ENCODE measurements at regions not wholly inside any gene's neighbourhood (a gene's known extent, or its start where the extent isn't known, plus 50 kb on each side); places are given as distances from the start of the nearest gene placed in this dataset.
A peak's percentile ranks its signal among the peaks of the same experiment; 100 is the strongest.
"Not testable (repeated sequence)": the region's sequence is repeated elsewhere in the genome, so short reads cannot be mapped to it uniquely, and the experiment has no call there.

DNA sequence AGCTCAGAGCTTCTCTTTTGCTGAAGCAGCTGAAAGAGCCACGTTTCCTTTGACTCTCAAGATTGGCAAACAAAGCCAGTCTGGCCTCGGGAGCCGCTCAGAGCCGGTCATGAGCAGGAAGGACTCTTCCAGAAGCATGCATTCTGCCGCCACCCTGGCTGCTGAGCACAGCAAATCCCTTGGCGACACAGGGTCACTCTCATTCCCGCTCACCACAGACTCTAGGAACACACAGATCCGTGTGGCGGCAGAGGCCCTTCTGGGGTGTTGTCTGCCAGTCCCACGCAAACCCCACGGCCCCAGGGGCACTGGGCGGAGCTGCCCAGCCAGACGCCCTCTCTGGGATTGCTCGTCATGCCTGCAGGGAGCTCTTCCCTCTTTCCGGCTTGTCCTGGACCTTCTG lies 157.0 kb downstream of the C16orf95 start:
- no peak overlapping the region for H3K4me3 Mint-ChIP-seq

DNA sequence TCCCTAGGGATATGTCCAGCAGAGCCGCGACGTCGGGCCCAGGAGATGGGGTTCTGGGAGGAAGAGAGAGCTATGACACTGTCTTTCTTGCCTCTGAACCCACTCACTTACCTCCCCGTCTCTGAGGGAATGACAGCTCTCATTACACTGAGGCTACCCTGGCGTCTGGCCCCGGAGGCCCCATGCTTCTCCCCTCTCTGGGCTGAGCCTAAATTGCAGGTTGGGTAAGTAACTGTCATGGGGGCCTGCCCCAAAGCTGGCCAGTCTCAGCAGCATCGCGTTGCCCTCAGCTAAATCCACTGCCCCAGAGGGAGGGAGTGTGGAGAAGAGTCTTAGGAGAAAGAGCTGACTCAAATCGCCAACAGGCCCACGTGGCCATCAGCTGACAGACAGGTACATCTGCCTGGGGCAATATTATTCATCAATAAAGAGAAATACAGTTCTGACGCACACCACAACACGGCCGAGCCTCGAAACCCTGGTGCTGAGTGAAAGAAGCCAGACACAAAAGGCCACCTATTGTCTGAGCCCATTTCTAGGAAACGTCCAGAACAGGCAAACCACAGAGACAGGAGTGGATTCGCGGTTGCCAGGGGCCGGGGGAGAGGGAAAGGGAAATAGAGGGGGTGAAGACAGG lies 156.4 kb downstream of the C16orf95 start:
- Mint-ChIP-seq H3K4me1 (peaks cover 0 to 2% (median 0%) of the 10 kb centered on the region in 4 donors), H3K36me3 (no peaks in the 10 kb centered on the region), H3K27me3 (peaks cover 2 to 15% (median 2%) of the 10 kb centered on the region in 5 donors), H3K4me3 (no peak overlapping the region), H3K9me3 (peaks cover 0 to 10% (median 0%) of the 10 kb centered on the region in 9 donors), H3K27ac (no peak overlapping the region)
- POLR2A ChIA-PET, result no interaction called here
- ATAC-seq (no peak), DNase-seq (no peak)

More for the DNA sequence above, 157.0 kb downstream of the C16orf95 start:
- POLR2A ChIA-PET, result no interaction called here
- no peak for DNase-seq
- Mint-ChIP-seq H3K4me1 (peaks cover 0 to 2% (median 0%) of the 10 kb centered on the region in 4 donors), H3K36me3 (no peaks in the 10 kb centered on the region), H3K9me3 (peaks cover 0 to 10% (median 0%) of the 10 kb centered on the region in 9 donors), H3K27me3 (peaks cover 2 to 15% (median 6%) of the 10 kb centered on the region in 5 donors), H3K27ac (no peak overlapping the region)
- no peak for ATAC-seq

DNA sequence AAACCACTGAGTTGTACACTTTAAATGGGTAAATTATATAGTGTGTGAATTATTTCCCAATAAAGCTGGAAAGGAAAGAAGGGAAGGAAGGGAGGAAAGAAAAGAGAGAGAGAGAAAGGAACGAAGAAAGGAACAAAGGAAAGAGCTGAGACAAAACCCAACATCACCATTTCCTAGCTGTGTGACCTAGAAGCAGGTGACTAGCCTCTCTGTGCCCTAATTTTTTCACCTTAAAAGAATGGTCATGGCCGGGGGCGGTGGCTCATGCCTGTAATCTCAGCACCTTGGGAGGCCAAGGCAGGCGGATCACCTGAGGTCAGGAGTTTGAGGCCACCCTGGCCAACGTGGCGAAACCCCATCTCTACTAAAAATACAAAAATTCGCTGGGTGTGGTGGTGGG lies 155.8 kb downstream of the C16orf95 start:
- not testable (repeated sequence) for H3K36me3 Mint-ChIP-seq, ATAC-seq, H3K4me1 Mint-ChIP-seq, H3K27ac Mint-ChIP-seq, H3K4me3 Mint-ChIP-seq, DNase-seq
- POLR2A ChIA-PET, result interaction anchor here (0.6 kb wide), 1 partner anchor 586 kb away, joined by 3 read pairs; no protein-coding TSS in a partner anchor
- Mint-ChIP-seq H3K27me3 (peaks cover 0 to 15% (median 2%) of the 10 kb centered on the region in 5 donors), H3K9me3 (peaks cover 0 to 10% (median 0%) of the 10 kb centered on the region in 9 donors)

DNA sequence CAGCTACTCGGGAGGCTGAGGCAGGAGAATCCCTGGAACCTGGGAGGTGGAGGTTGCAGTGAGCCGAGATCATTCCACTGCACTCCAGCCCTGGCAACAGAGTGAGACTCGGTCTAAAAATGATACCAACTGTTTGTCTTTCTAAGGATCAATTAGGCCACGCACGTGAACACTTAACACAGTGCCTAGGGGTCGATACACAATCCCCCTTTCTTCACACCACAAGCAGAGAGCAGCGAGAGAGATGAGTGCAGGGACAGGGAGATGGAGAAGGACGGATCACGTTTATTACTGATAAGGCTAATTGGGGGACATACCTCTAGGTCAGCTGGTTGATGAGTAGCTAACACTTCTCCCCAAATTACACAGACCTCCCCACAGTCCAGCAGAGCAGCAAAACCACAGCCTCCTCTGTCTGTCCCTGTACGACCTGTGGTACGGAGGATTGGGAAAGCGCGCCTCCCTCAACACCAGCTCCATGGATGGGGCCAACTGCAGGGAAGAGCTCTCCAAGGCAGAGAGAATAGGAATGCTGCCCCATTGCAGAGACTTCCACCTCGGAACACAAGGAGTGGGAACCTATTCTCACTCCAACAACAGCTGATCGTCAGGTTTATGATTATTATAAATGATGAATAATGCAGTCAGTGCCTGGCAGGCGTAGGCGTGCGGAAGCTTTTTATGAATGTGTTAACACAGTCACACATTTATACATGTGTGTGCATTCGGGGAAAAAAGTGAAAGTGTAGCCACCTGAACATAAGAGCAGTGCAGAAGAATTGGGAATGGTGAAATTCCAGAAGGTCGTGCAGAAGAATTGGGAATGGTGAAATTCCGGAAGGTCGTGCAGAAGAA lies 155.1 kb downstream of the C16orf95 start:
- ATAC-seq (no peak), DNase-seq (peak in 2 of 10 donors; percentile 6 to 7)
- peak overlapping the region in 2 of 10 donors; percentile 14 to 83 for H3K27ac Mint-ChIP-seq

DNA sequence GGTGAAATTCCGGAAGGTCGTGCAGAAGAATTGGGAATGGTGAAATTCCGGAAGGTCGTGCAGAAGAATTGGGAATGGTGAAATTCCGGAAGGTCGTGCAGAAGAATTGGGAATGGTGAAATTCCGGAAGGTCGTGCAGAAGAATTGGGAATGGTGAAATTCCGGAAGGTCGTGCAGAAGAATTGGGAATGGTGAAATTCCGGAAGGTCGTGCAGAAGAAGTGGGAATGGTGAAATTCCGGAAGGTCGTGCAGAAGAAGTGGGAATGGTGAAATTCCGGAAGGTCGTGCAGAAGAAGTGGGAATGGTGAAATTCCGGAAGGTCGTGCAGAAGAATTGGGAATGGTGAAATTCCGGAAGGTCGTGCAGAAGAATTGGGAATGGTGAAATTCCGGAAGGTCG lies 154.4 kb downstream of the C16orf95 start:
- peaks cover 0 to 15% (median 2%) of the 10 kb centered on the region in 5 donors for H3K27me3 Mint-ChIP-seq
- H3K36me3 Mint-ChIP-seq, H3K4me1 Mint-ChIP-seq, H3K4me3 Mint-ChIP-seq, DNase-seq, ATAC-seq, POLR2A ChIA-PET: not testable (repeated sequence)
- peaks cover 0 to 20% (median 3%) of the 10 kb centered on the region in 9 donors for H3K9me3 Mint-ChIP-seq
- H3K27ac Mint-ChIP-seq, result peak overlapping the region in 1 of 10 donors; percentile 14

More for the DNA sequence above, 155.1 kb downstream of the C16orf95 start:
- Mint-ChIP-seq H3K27me3 (peaks cover 0 to 15% (median 2%) of the 10 kb centered on the region in 5 donors), H3K9me3 (peaks cover 0 to 15% (median under 1%) of the 10 kb centered on the region in 9 donors), H3K36me3 (no peaks in the 10 kb centered on the region), H3K4me1 (peaks cover 0 to 2% (median 0%) of the 10 kb centered on the region in 4 donors), H3K4me3 (no peak overlapping the region)
- POLR2A ChIA-PET, result interaction anchor here (0.6 kb wide), 1 partner anchor 586 kb away, joined by 3 read pairs; no protein-coding TSS in a partner anchor

DNA sequence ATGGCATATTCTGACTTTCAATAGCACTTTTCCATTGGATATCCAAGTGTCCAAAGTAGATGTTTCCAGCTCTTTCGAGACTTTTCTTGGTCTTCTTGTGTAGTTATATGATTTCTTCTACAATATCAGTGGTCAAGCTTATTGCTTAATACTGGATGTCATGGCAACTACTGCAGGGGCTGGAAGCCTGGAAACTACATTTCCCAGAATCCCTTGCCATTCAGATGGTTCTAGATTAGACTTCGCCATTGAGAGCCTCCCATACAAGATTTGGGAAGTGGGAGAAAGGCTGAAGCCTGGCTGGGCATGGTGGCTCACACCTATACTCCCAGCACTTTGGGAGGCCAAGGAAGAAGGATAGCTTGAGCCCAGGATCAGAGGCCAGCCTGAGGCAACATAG lies 153.6 kb downstream of the C16orf95 start:
- peaks cover 0 to 20% (median 4%) of the 10 kb centered on the region in 9 donors for H3K9me3 Mint-ChIP-seq
- no peaks in the 10 kb centered on the region for H3K36me3 Mint-ChIP-seq
- H3K4me3 Mint-ChIP-seq, result no peak overlapping the region
- POLR2A ChIA-PET, result no interaction called here
- peaks cover 0 to 2% (median 0%) of the 10 kb centered on the region in 4 donors for H3K4me1 Mint-ChIP-seq
- DNase-seq (peak in 1 of 10 donors; percentile 6), ATAC-seq (no peak)
- H3K27ac Mint-ChIP-seq, result no peak overlapping the region
- H3K27me3 Mint-ChIP-seq, result peaks cover 0 to 15% (median 2%) of the 10 kb centered on the region in 5 donors

DNA sequence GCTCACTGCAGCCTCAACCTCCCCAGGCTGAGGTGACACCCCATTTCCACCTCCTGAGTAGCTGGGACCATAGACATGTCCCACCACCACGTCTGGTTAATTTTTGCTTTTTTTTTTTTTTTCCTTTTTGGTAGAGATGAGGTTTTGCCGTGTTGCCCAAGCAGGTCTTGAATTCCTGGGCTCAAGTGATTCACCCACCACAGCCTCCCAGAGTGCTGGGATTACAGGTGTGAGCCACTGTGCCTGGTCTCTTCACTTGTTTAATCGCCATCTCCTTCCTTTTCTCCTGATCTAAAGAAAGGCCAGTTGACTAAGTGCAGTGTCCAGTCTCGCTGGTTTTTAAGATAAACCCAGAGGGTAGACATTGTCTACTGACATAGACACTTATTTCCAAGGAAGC lies 152.0 kb downstream of the C16orf95 start:
- POLR2A ChIA-PET, result no interaction called here

DNA sequence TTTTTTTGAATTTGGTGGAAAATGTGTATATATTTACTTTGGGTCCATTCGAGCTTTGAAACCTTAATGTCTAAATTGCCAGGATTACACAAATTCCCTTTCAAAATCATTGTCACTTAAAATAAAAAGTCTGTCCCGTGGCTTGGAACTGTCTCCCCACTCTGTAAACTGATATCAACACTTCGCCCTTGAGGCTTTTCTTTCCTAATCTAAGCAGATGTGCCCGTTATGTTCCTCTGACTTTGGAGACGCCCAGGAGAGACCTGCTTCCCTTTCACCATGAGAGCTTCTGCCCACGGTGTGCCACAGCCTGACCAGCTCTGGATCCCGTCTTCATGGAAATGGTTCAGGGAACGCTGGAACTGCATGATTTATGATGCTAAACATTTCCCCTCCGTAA lies 151.3 kb downstream of the C16orf95 start:
- no peak overlapping the region for H3K27ac Mint-ChIP-seq
- ATAC-seq, result no peak
- H3K36me3 Mint-ChIP-seq, result no peaks in the 10 kb centered on the region
- no peak overlapping the region for H3K4me3 Mint-ChIP-seq
- H3K9me3 Mint-ChIP-seq, result peaks cover 0 to 20% (median 4%) of the 10 kb centered on the region in 9 donors
- DNase-seq, result no peak
- peaks cover 0 to 2% (median 0%) of the 10 kb centered on the region in 4 donors for H3K4me1 Mint-ChIP-seq
- H3K27me3 Mint-ChIP-seq, result peaks cover 0 to 6% (median 3%) of the 10 kb centered on the region in 5 donors
- POLR2A ChIA-PET, result no interaction called here

More for the DNA sequence above, 152.0 kb downstream of the C16orf95 start:
- peaks cover 0 to 14% (median 2%) of the 10 kb centered on the region in 5 donors for H3K27me3 Mint-ChIP-seq
- ATAC-seq (no peak), DNase-seq (no peak)
- H3K4me1 Mint-ChIP-seq, result peaks cover 0 to 2% (median 0%) of the 10 kb centered on the region in 4 donors
- no peak overlapping the region for H3K4me3 Mint-ChIP-seq
- peaks cover 0 to 20% (median 4%) of the 10 kb centered on the region in 9 donors for H3K9me3 Mint-ChIP-seq
- no peaks in the 10 kb centered on the region for H3K36me3 Mint-ChIP-seq
- H3K27ac Mint-ChIP-seq, result no peak overlapping the region

DNA sequence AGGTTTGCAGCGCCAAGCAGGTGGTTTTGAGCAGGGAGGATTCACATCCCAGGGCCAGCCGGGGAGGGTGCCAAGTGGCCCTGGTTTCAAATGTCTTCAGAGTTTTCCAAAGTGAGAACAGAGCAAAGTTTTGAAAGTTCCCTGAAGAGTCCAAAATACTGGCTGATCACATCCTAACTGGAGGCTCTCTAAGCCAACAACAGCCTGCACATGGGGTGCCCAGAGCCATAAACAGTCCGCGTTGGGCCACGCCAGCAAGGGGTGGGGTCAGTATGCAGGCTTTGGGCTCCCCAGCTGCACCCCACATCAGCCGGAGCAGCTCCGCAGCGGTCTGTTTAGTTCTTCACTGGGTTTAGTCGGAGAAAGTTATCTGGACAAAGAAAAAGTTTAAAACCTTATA lies 150.9 kb downstream of the C16orf95 start:
- DNase-seq, result no peak
- POLR2A ChIA-PET, result no interaction called here
- Mint-ChIP-seq H3K27me3 (peaks cover 0 to 4% (median 2%) of the 10 kb centered on the region in 5 donors), H3K36me3 (no peaks in the 10 kb centered on the region), H3K4me3 (no peak overlapping the region), H3K9me3 (peaks cover 0 to 20% (median 4%) of the 10 kb centered on the region in 9 donors), H3K4me1 (peaks cover 0 to 2% (median 0%) of the 10 kb centered on the region in 4 donors), H3K27ac (no peak overlapping the region)
- no peak for ATAC-seq

DNA sequence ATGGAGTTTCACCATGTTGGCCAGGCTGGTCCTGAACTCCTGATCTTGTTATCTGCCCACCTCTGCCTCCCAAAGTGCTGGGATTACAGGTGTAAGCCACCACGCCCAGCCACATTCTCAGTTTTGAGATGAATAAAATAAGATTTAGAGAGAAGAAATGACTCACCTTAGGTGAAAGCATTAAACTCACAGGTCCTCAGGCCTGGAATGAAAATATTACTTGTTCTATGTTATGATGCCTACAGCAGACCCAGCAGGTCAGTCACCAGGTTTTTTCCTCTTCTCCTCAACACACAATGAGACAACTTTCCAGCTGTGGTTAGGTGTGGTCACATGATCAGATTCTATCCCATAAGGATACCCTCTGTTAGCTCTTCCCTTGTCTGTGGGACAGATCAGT lies 150.3 kb downstream of the C16orf95 start:
- Mint-ChIP-seq H3K36me3 (no peaks in the 10 kb centered on the region), H3K4me1 (peaks cover 0 to 2% (median 0%) of the 10 kb centered on the region in 4 donors), H3K9me3 (peaks cover 0 to 18% (median 4%) of the 10 kb centered on the region in 9 donors), H3K4me3 (no peak overlapping the region), H3K27me3 (peaks cover 0 to 4% (median 0%) of the 10 kb centered on the region in 5 donors), H3K27ac (peak overlapping the region in 1 of 10 donors; percentile 37)
- DNase-seq (no peak), ATAC-seq (no peak)
- POLR2A ChIA-PET, result no interaction called here

DNA sequence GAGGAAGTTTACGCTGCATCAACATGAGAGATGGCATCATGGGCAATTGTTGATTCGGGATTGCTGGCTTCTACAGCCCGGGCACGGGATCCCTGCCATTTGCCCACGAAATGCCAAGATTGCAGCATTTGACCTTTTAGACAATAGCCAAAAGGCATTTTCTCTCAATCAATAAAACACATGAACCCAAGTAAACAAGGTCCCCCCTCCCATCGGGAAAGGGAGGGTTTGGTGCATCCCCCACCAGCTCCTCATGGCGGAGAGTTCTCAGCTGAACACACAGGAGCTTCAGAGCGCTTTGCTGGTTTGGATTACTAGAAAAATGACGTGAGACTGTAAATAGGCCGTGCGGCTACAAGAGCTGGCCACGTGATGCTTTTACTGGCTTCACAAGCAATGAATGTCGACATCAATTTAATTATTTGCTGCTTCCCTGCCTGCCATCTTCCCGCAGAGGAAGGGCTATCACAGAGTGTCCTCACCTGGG lies 147.6 kb downstream of the C16orf95 start:
- H3K4me3 Mint-ChIP-seq, result no peak overlapping the region

DNA sequence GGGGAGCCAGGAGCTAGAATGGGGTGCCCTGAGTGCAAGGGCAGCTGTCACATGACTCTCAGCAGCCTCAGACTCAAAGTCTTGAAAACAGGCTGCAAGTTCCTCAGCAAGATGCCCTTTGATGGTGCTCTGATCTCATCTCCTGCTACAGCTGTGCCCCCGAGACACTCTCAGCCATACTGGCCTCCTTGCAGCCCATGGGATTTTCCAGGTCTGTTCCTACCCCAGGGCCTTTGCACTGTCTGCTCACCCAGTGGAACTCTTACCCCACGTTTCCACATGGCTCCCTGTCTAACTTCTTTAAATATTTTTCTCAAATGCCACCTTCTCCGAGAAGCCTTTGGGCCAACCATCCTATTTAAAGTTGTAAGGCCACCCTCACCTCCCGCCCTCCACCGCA lies 146.9 kb downstream of the C16orf95 start:
- no peaks in the 10 kb centered on the region for H3K36me3 Mint-ChIP-seq
- H3K4me3 Mint-ChIP-seq, result no peak overlapping the region
- no peak for DNase-seq
- peaks cover 0 to 10% (median 0%) of the 10 kb centered on the region in 9 donors for H3K9me3 Mint-ChIP-seq
- no peak overlapping the region for H3K27ac Mint-ChIP-seq
- peaks cover 0 to 3% (median 0%) of the 10 kb centered on the region in 5 donors for H3K27me3 Mint-ChIP-seq
- POLR2A ChIA-PET, result no interaction called here
- no peaks in the 10 kb centered on the region for H3K4me1 Mint-ChIP-seq
- ATAC-seq, result no peak

More for the DNA sequence above, 147.6 kb downstream of the C16orf95 start:
- Mint-ChIP-seq H3K36me3 (no peaks in the 10 kb centered on the region), H3K4me1 (no peaks in the 10 kb centered on the region), H3K9me3 (peaks cover 0 to 10% (median 0%) of the 10 kb centered on the region in 9 donors), H3K27ac (no peak overlapping the region), H3K27me3 (peaks cover 0 to 3% (median 0%) of the 10 kb centered on the region in 5 donors)
- DNase-seq, result no peak
- POLR2A ChIA-PET, result no interaction called here
- ATAC-seq, result no peak
